ENCODE measurements at regions not wholly inside any gene's neighbourhood (a gene's known extent, or its start where the extent isn't known, plus 50 kb on each side); places are given as distances from the start of the nearest gene placed in this dataset.

DNA sequence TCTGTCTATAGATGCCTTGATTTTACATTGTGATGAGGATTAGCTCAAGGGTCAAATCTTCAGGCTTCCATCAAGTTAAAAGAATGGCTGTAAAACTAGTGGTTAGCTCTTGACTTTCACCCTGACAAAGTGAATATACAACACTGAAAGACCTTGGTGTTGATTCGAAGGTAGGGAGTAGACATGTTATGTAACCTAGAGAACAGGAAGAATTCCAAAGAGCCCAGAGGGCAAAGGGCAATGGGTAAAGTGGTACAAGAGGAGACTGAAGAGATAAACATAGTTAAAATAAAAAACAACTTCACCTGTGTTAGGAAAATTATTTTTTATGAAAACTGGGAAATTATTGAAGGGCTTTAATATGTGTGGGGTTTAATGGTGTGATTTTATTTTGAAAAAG is 833.2 kb upstream of the KLHL1 start:
- Histone ChIP-seq H2AFZ (ENCODE audit: control insufficient read depth, low read length) (no peak overlapping the region), H3K27ac (ENCODE audit: control insufficient read depth, insufficient read depth, low read length) (no peak overlapping the region), H3K9ac (ENCODE audit: control insufficient read depth, extremely low read depth, insufficient read depth, low read length) (no peak overlapping the region), H3K4me3 (ENCODE audit: control insufficient read depth in 2 of 3, extremely low read depth in 1 of 3, insufficient read depth in 2 of 3, low read depth in 1 of 3, low read length in 3 of 3) (no peak overlapping the region), H3K9me3 (ENCODE audit: control insufficient read depth, low read depth, low read length) (no peaks in the 10 kb centered on the region), H3K4me1 (ENCODE audit: control insufficient read depth, extremely low read depth, insufficient read depth, low read length) (no peaks in the 10 kb centered on the region), H4K20me1 (ENCODE audit: control insufficient read depth, extremely low read depth, insufficient read depth, low read length) (no peaks in the 10 kb centered on the region), H3K9me1 (ENCODE audit: control insufficient read depth, extremely low read depth, insufficient read depth, low read length) (no peaks in the 10 kb centered on the region), H3K4me2 (ENCODE audit: control insufficient read depth, extremely low read depth, insufficient read depth, low read depth, low read length) (no peak overlapping the region), H3K27me3 (ENCODE audit: control insufficient read depth, extremely low read depth, insufficient read depth, low read length) (no peaks in the 10 kb centered on the region), H3K79me2 (ENCODE audit: control insufficient read depth, insufficient read depth, low read length) (no peaks in the 10 kb centered on the region), H3K36me3 (ENCODE audit: control insufficient read depth in 2 of 2, extremely low read depth in 1 of 2, insufficient read depth in 2 of 2, low read length in 2 of 2) (no peaks in the 10 kb centered on the region)
- no peak for TF ChIP-seq EZH2 (IDR thresholded peaks at IDR 0.05; ENCODE audit: low read length)
- TF ChIP-seq, protein P1, sequence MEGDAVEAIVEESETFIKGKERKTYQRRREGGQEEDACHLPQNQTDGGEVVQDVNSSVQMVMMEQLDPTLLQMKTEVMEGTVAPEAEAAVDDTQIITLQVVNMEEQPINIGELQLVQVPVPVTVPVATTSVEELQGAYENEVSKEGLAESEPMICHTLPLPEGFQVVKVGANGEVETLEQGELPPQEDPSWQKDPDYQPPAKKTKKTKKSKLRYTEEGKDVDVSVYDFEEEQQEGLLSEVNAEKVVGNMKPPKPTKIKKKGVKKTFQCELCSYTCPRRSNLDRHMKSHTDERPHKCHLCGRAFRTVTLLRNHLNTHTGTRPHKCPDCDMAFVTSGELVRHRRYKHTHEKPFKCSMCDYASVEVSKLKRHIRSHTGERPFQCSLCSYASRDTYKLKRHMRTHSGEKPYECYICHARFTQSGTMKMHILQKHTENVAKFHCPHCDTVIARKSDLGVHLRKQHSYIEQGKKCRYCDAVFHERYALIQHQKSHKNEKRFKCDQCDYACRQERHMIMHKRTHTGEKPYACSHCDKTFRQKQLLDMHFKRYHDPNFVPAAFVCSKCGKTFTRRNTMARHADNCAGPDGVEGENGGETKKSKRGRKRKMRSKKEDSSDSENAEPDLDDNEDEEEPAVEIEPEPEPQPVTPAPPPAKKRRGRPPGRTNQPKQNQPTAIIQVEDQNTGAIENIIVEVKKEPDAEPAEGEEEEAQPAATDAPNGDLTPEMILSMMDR (optimal IDR thresholded peaks at IDR 0.05 in 1 of 3, IDR thresholded peaks at IDR 0.05 in 1 of 3, conservative IDR thresholded peaks at IDR 0.05 in 1 of 3; ENCODE audit: extremely low read depth in 1 of 3, insufficient read depth in 2 of 3, low read length in 3 of 3) = no peak
- no peak for DNase-seq (ENCODE audit: low read depth, low spot score)
- no peak for FAIRE-seq
- dilution Hi-C loops (cut with MboI; ENCODE audit: extremely low pct_ligation_motif_present, low sequenced_read_pairs) = no loop called here

DNA sequence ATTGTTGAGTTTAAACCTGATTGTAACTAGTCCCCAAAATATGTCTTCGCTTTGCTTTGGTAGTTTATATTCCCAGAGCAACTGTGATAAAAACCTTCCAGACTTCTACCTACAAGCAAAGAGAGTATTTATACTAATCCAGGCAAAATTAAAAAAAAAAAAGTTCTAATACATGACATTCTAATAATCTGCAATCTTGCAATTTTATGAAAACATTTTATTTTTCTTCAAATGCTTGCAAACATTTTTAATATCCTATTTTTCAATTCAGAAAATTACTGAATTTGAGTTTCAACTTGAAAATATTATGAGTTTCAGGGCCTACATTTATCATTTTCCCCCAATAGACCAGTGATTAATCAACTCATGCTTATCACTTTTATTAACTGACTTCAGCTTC is 830.2 kb upstream of the KLHL1 start:
- no peak overlapping the region for H2AFZ ChIP-seq (ENCODE audit: control insufficient read depth, low read length)
- H3K9me3 ChIP-seq (ENCODE audit: control insufficient read depth, low read depth, low read length) = no peaks in the 10 kb centered on the region
- FAIRE-seq (no peak), DNase-seq (ENCODE audit: low read depth, low spot score) (no peak)
- H4K20me1 ChIP-seq (ENCODE audit: control insufficient read depth, extremely low read depth, insufficient read depth, low read length) = no peaks in the 10 kb centered on the region
- H3K27me3 ChIP-seq (ENCODE audit: control insufficient read depth, extremely low read depth, insufficient read depth, low read length) = no peaks in the 10 kb centered on the region
- H3K27ac ChIP-seq (ENCODE audit: control insufficient read depth, insufficient read depth, low read length) = no peak overlapping the region
- H3K4me2 ChIP-seq (ENCODE audit: control insufficient read depth, extremely low read depth, insufficient read depth, low read depth, low read length) = no peak overlapping the region
- H3K9ac ChIP-seq (ENCODE audit: control insufficient read depth, extremely low read depth, insufficient read depth, low read length) = no peak overlapping the region
- dilution Hi-C loops (cut with MboI; ENCODE audit: extremely low pct_ligation_motif_present, low sequenced_read_pairs) = no loop called here
- no peaks in the 10 kb centered on the region for H3K4me1 ChIP-seq (ENCODE audit: control insufficient read depth, extremely low read depth, insufficient read depth, low read length)
- no peaks in the 10 kb centered on the region for H3K79me2 ChIP-seq (ENCODE audit: control insufficient read depth, insufficient read depth, low read length)
- H3K4me3 ChIP-seq (ENCODE audit: control insufficient read depth in 2 of 3, extremely low read depth in 1 of 3, insufficient read depth in 2 of 3, low read depth in 1 of 3, low read length in 3 of 3) = no peak overlapping the region
- H3K36me3 ChIP-seq (ENCODE audit: control insufficient read depth in 2 of 2, extremely low read depth in 1 of 2, insufficient read depth in 2 of 2, low read length in 2 of 2) = no peaks in the 10 kb centered on the region
- no peak for TF ChIP-seq EZH2 (IDR thresholded peaks at IDR 0.05; ENCODE audit: low read length)
- TF ChIP-seq, protein P1 (optimal IDR thresholded peaks at IDR 0.05 in 1 of 3, IDR thresholded peaks at IDR 0.05 in 1 of 3, conservative IDR thresholded peaks at IDR 0.05 in 1 of 3; ENCODE audit: extremely low read depth in 1 of 3, insufficient read depth in 2 of 3, low read length in 3 of 3) = no peak
- H3K9me1 ChIP-seq (ENCODE audit: control insufficient read depth, extremely low read depth, insufficient read depth, low read length) = no peaks in the 10 kb centered on the region
